Liver (tissue), 8 donors: ENCODE measurements at regions not wholly inside any gene's neighbourhood (a gene's known extent, or its start where the extent isn't known, plus 50 kb on each side); places are given as distances from the start of the nearest gene placed in this dataset.

Source experiments
- DNase-seq: peaks from one replicate; pipeline ENCODE4 v3.0.0-alpha.2; 2017; ENCODE audit warnings: low spot score
- H3K27ac ChIP-seq, 2 donors: one replicate each; pipeline ENCODE4 v1.7.0; 2013; ENCODE audit warnings: inconsistent platforms in 2 of 2, low read length in 2 of 2, control low read depth in 1 of 2, low read depth in 1 of 2, mild to moderate bottlenecking in 1 of 2
- H3K27me3 ChIP-seq, 4 donors: one replicate each; pipeline versions ENCODE4 v1.6.1 to v1.7.0; 2013; ENCODE audit warnings: low read length in 3 of 4, inconsistent platforms in 1 of 4, mild to moderate bottlenecking in 1 of 4, moderate library complexity in 1 of 4; ENCODE audit not compliant: control insufficient read depth in 4 of 4, insufficient read depth in 4 of 4
- H3K36me3 ChIP-seq, 4 donors: one replicate each; pipeline versions ENCODE4 v1.6.1 to v1.7.0; 2013; ENCODE audit warnings: low read length in 3 of 4, mild to moderate bottlenecking in 3 of 4, low read depth in 1 of 4, moderate library complexity in 1 of 4; ENCODE audit not compliant: control insufficient read depth in 4 of 4, insufficient read depth in 3 of 4
- H3K4me1 ChIP-seq, 4 donors: one replicate each; pipeline versions ENCODE4 v1.6.1 to v1.7.0; 2013; ENCODE audit warnings: low read length in 3 of 4, mild to moderate bottlenecking in 3 of 4, moderate library complexity in 1 of 4; ENCODE audit not compliant: control insufficient read depth in 4 of 4, insufficient read depth in 4 of 4
- H3K4me3 ChIP-seq, 3 donors: one replicate each; pipeline versions ENCODE4 v1.6.1 to v1.7.0; 2013; ENCODE audit warnings: low read length in 3 of 3, control low read depth in 1 of 3, low read depth in 1 of 3, mild to moderate bottlenecking in 1 of 3
- H3K9ac ChIP-seq, 2 donors: one replicate each; pipeline ENCODE4 v1.7.0; 2013; ENCODE audit warnings: low read length in 2 of 2, mild to moderate bottlenecking in 2 of 2, moderate library complexity in 2 of 2, control low read depth in 1 of 2, low read depth in 1 of 2
- H3K9me3 ChIP-seq, 4 donors: one replicate each; pipeline versions ENCODE4 v1.6.1 to v1.7.0; 2013; ENCODE audit warnings: low read length in 3 of 4; ENCODE audit not compliant: control insufficient read depth in 4 of 4
- EGR1 ChIP-seq, 2 donors: IDR thresholded peaks; 2 replicates each; pipeline ENCODE4 v1.6.1; 2016 to 2018; ENCODE audit warnings: antibody characterized with exemption in 2 of 2, low read depth in 2 of 2
- FOXA1 ChIP-seq: IDR thresholded peaks from 2 replicates; pipeline ENCODE4 v1.6.1; 2016; ENCODE audit warnings: antibody characterized with exemption
- FOXA2 ChIP-seq: IDR thresholded peaks from 2 replicates; pipeline ENCODE4 v1.6.1; 2016; ENCODE audit warnings: antibody characterized with exemption
- GABPA ChIP-seq, 2 donors: IDR thresholded peaks in 1 of 2; conservative IDR thresholded peaks in 1 of 2; 2 replicates each; pipeline ENCODE4 v1.6.1; 2016; ENCODE audit warnings: antibody characterized with exemption in 2 of 2, mild to moderate bottlenecking in 1 of 2, moderate library complexity in 1 of 2
- HNF4A ChIP-seq, 2 donors: conservative IDR thresholded peaks; 2 replicates each; pipeline ENCODE4 v1.6.1; 2016; ENCODE audit warnings: antibody characterized with exemption in 2 of 2, mild to moderate bottlenecking in 2 of 2
- HNF4G ChIP-seq: IDR thresholded peaks from 2 replicates; pipeline ENCODE4 v1.6.1; 2016; ENCODE audit warnings: antibody characterized with exemption
- JUND ChIP-seq, 2 donors: IDR thresholded peaks; 2 replicates each; pipeline ENCODE4 v1.6.1; 2016; ENCODE audit warnings: antibody characterized with exemption in 2 of 2
- NR2F2 ChIP-seq: IDR thresholded peaks from 2 replicates; pipeline ENCODE4 v1.6.1; 2016; ENCODE audit warnings: antibody characterized with exemption
- RAD21 ChIP-seq, 2 donors: IDR thresholded peaks; 2 replicates each; pipeline ENCODE4 v1.6.1; 2016; ENCODE audit warnings: antibody characterized with exemption in 2 of 2, mild to moderate bottlenecking in 2 of 2
- RXRA ChIP-seq, 2 donors: IDR thresholded peaks; 2 replicates each; pipeline ENCODE4 v1.6.1; 2017 to 2018; ENCODE audit warnings: antibody characterized with exemption in 2 of 2, mild to moderate bottlenecking in 1 of 2
- SP1 ChIP-seq: IDR thresholded peaks from 2 replicates; pipeline ENCODE4 v1.6.1; 2018; ENCODE audit warnings: antibody characterized with exemption, mild to moderate bottlenecking
- TAF1 ChIP-seq: conservative IDR thresholded peaks from 2 replicates; pipeline ENCODE4 v1.6.1; 2016; ENCODE audit warnings: antibody characterized with exemption, mild to moderate bottlenecking
- YY1 ChIP-seq: IDR thresholded peaks from 2 replicates; pipeline ENCODE4 v1.6.1; 2016; ENCODE audit warnings: antibody characterized with exemption, mild to moderate bottlenecking
- WGBS: extraction: QIAGEN DNeasy Blood & Tissue Kit; methylation state at CpG from one replicate; pipeline ENCODE4 v1.1.7; 2013; 5-methylcytosine and 5-hydroxymethylcytosine counted together
- TF ChIP-seq, protein P1 (sequence below): IDR thresholded peaks from 2 replicates; pipeline ENCODE4 v1.6.1; 2016; ENCODE audit warnings: antibody characterized with exemption, mild to moderate bottlenecking
- TF ChIP-seq, protein P2 (sequence below): IDR thresholded peaks from 2 replicates; pipeline ENCODE4 v1.6.1; 2016; ENCODE audit warnings: antibody characterized with exemption
- TF ChIP-seq, protein P3 (sequence below): IDR thresholded peaks from 2 replicates; pipeline ENCODE4 v1.6.1; 2016; ENCODE audit warnings: antibody characterized with exemption
- TF ChIP-seq, protein P4 (sequence below): IDR thresholded peaks from 2 replicates; pipeline ENCODE4 v1.6.1; 2016; ENCODE audit warnings: antibody characterized with exemption
- TF ChIP-seq, protein P5 (sequence below): fragments of 150-350 bp; IDR thresholded peaks from 2 replicates; pipeline ENCODE4 v1.5.1; 2017; ENCODE audit warnings: improper control_type of control experiment, low read depth, low read length; ENCODE audit not compliant: missing input control
- donor health status: healthy.
- donor health status: healthy.
- donor health status: healthy.
- donor health status: healthy.
- donor health status: healthy.

DNA sequence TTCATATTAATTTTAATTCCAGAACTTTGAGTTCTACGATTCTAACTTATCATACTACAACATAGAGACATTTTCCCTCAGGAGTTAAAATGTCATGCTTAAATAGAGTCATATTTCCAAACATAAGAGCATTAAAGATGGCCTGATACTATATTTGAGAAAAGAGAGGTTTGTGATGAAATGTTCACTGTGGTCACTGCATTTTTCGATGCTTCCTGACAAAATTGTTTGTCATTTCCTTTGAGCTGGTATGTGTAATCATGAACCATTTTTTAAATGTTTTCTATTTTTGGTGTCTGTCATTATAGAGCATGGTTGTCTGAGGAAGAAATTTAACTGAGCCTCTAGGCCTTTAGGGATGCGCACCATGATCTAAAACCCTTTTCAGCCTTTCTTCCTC is 721.4 kb upstream of the NR2F2 start (continued):
- TF ChIP-seq, protein P1, sequence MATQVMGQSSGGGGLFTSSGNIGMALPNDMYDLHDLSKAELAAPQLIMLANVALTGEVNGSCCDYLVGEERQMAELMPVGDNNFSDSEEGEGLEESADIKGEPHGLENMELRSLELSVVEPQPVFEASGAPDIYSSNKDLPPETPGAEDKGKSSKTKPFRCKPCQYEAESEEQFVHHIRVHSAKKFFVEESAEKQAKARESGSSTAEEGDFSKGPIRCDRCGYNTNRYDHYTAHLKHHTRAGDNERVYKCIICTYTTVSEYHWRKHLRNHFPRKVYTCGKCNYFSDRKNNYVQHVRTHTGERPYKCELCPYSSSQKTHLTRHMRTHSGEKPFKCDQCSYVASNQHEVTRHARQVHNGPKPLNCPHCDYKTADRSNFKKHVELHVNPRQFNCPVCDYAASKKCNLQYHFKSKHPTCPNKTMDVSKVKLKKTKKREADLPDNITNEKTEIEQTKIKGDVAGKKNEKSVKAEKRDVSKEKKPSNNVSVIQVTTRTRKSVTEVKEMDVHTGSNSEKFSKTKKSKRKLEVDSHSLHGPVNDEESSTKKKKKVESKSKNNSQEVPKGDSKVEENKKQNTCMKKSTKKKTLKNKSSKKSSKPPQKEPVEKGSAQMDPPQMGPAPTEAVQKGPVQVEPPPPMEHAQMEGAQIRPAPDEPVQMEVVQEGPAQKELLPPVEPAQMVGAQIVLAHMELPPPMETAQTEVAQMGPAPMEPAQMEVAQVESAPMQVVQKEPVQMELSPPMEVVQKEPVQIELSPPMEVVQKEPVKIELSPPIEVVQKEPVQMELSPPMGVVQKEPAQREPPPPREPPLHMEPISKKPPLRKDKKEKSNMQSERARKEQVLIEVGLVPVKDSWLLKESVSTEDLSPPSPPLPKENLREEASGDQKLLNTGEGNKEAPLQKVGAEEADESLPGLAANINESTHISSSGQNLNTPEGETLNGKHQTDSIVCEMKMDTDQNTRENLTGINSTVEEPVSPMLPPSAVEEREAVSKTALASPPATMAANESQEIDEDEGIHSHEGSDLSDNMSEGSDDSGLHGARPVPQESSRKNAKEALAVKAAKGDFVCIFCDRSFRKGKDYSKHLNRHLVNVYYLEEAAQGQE, result no peak
- no peak for TF ChIP-seq HNF4A (conservative IDR thresholded peaks at IDR 0.05)
- TF ChIP-seq EGR1 (IDR thresholded peaks at IDR 0.05; ENCODE audit: low read depth in 2 of 2), result no peak

DNA sequence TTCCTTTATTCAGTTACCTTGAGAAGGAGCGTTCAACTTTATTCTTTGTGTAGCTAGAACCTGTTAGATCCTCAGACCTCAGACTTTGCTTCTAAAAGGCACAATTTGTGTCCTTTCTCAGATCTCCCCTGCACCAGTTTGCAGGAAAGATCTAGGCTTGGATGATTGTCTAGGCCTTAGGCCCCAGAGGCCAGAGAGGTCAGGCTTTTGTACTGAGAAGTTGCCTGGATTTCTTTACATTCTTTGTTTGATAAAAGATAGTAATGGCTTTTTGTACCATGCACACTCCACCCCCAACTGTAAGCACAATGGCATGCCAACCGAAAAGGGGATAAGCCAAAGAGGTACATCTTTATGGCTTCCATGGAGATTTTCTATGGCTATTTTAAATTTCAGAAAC is 719.6 kb upstream of the NR2F2 start:
- H3K9me3 ChIP-seq, result no peaks in the 10 kb centered on the region
- H3K36me3 ChIP-seq, result no peaks in the 10 kb centered on the region
- no peak for DNase-seq
- TF ChIP-seq HNF4G (no peak), NR2F2 (no peak), EGR1 (IDR thresholded peaks at IDR 0.05; ENCODE audit: low read depth in 2 of 2) (no peak), SP1 (no peak), RXRA (IDR thresholded peaks at IDR 0.05) (no peak), GABPA (IDR thresholded peaks at IDR 0.05 in 1 of 2, conservative IDR thresholded peaks at IDR 0.05 in 1 of 2) (no peak), FOXA2 (no peak), YY1 (no peak), JUND (IDR thresholded peaks at IDR 0.05) (no peak), TAF1 (no peak), FOXA1 (no peak), RAD21 (IDR thresholded peaks at IDR 0.05) (no peak), HNF4A (conservative IDR thresholded peaks at IDR 0.05) (no peak)
- TF ChIP-seq, protein P2, sequence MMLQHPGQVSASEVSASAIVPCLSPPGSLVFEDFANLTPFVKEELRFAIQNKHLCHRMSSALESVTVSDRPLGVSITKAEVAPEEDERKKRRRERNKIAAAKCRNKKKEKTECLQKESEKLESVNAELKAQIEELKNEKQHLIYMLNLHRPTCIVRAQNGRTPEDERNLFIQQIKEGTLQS, result no peak
- TF ChIP-seq, protein P1, result no peak
- TF ChIP-seq, protein P3, sequence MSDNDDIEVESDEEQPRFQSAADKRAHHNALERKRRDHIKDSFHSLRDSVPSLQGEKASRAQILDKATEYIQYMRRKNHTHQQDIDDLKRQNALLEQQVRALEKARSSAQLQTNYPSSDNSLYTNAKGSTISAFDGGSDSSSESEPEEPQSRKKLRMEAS, result no peak
- TF ChIP-seq, protein P4, sequence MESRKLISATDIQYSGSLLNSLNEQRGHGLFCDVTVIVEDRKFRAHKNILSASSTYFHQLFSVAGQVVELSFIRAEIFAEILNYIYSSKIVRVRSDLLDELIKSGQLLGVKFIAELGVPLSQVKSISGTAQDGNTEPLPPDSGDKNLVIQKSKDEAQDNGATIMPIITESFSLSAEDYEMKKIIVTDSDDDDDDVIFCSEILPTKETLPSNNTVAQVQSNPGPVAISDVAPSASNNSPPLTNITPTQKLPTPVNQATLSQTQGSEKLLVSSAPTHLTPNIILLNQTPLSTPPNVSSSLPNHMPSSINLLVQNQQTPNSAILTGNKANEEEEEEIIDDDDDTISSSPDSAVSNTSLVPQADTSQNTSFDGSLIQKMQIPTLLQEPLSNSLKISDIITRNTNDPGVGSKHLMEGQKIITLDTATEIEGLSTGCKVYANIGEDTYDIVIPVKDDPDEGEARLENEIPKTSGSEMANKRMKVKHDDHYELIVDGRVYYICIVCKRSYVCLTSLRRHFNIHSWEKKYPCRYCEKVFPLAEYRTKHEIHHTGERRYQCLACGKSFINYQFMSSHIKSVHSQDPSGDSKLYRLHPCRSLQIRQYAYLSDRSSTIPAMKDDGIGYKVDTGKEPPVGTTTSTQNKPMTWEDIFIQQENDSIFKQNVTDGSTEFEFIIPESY, result no peak
- TF ChIP-seq, protein P5, sequence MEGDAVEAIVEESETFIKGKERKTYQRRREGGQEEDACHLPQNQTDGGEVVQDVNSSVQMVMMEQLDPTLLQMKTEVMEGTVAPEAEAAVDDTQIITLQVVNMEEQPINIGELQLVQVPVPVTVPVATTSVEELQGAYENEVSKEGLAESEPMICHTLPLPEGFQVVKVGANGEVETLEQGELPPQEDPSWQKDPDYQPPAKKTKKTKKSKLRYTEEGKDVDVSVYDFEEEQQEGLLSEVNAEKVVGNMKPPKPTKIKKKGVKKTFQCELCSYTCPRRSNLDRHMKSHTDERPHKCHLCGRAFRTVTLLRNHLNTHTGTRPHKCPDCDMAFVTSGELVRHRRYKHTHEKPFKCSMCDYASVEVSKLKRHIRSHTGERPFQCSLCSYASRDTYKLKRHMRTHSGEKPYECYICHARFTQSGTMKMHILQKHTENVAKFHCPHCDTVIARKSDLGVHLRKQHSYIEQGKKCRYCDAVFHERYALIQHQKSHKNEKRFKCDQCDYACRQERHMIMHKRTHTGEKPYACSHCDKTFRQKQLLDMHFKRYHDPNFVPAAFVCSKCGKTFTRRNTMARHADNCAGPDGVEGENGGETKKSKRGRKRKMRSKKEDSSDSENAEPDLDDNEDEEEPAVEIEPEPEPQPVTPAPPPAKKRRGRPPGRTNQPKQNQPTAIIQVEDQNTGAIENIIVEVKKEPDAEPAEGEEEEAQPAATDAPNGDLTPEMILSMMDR, result no peak
- H3K9ac ChIP-seq, result no peak overlapping the region
- H3K4me1 ChIP-seq, result no peaks in the 10 kb centered on the region
- WGBS, result 94% methylated on average over 2 of the region's 2 CpGs
- no peak overlapping the region for H3K4me3 ChIP-seq
- H3K27me3 ChIP-seq, result no peaks in the 10 kb centered on the region
- no peak overlapping the region for H3K27ac ChIP-seq
